K562 (cell line): ENCODE measurements at regions not wholly inside any gene's neighbourhood (a gene's known extent, or its start where the extent isn't known, plus 50 kb on each side); places are given as distances from the start of the nearest gene placed in this dataset.

Source experiments
- ATAC-seq: fragments of 200-7000 bp; cut with Tn5 transposase; 3 replicates; pipeline ENCODE4 v1.9.1; 2020; ENCODE audit warnings: moderate library complexity
- BruUV-seq: library from RNA; stranded (reverse); fragments of 400-500 nt; replicated peaks from 2 replicates; lab custom pipeline; 2021; lab: Mats Ljungman, UMichigan
- CTCF ChIA-PET: fragments of 300-600 bp; formaldehyde crosslinking; extraction: SDS; loops from one replicate; lab custom pipeline; 2021; ENCODE audit warnings: low intra/inter-chr PET ratio; lab: Yijun Ruan, JAX
- POLR2A ChIA-PET: fragments of 300-600, 350-650 bp; sonication (Branson Sonifier 250); formaldehyde crosslinking; extraction: SDS; loops from one replicate; lab custom pipeline; 2021; ENCODE audit warnings: antibody characterized with exemption, inconsistent platforms; lab: Yijun Ruan, JAX
- DNase-seq, 4 experiments: peaks; one replicate each; pipeline versions ENCODE4 v3.0.0 to v3.0.0-alpha.2; 2011 to 2018; ENCODE audit warnings: low spot score in 3 of 4, mixed read lengths in 3 of 4; ENCODE audit errors: extremely low read depth in 1 of 4
- FAIRE-seq: peaks from 2 replicates; lab custom pipeline; 2011; peaks lifted over from hg19 to GRCh38; lab: Jason Lieb, UNC
- H2AFZ ChIP-seq: 2 replicates; pipeline ENCODE4 v1.6.0; 2011; ENCODE audit warnings: low read depth, low read length, control low read depth, inconsistent platforms
- H3K27ac ChIP-seq: fragments of 200-600 bp; 3 replicates; pipeline ENCODE4 v1.8.0; 2011; ENCODE audit warnings: low read depth, mild to moderate bottlenecking, control low read depth, inconsistent platforms, low read length, moderate library complexity, mixed read lengths; ENCODE audit errors: extremely low read depth
- H3K27me3 ChIP-seq, 2 experiments: fragments of 300-600 bp in 1 of 2; 2 replicates in 1 of 2; 3 replicates in 1 of 2; pipeline versions ENCODE4 v1.6.0 to v1.8.0; 2011; ENCODE audit warnings: inconsistent platforms in 2 of 2, low read length in 2 of 2, mild to moderate bottlenecking in 1 of 2, mixed read lengths in 1 of 2, moderate library complexity in 1 of 2; ENCODE audit not compliant: control insufficient read depth in 2 of 2, insufficient read depth in 2 of 2
- H3K36me3 ChIP-seq: fragments of 300-600 bp; 3 replicates; pipeline ENCODE4 v1.8.0; 2011; ENCODE audit warnings: mild to moderate bottlenecking, low read length, inconsistent platforms; ENCODE audit not compliant: control insufficient read depth, insufficient read depth
- H3K4me1 ChIP-seq, 2 experiments: fragments of 200-600 bp in 1 of 2; replicated peaks in 1 of 2; 2 replicates in 1 of 2; 3 replicates in 1 of 2; pipeline versions ENCODE4 v1.5.1 to v1.8.0; 2011; ENCODE audit warnings: inconsistent platforms in 2 of 2, low read length in 2 of 2, mild to moderate bottlenecking in 1 of 2, mixed read lengths in 1 of 2, moderate library complexity in 1 of 2; ENCODE audit not compliant: control insufficient read depth in 2 of 2, insufficient read depth in 2 of 2
- H3K4me2 ChIP-seq: 2 replicates; pipeline ENCODE4 v1.6.1; 2011; ENCODE audit warnings: low read length, control low read depth, inconsistent platforms, mixed read lengths; ENCODE audit not compliant: insufficient read depth
- H3K4me3 ChIP-seq: fragments of 200-600 bp; sonication (generic), shearing (Covaris generic); 2 replicates; pipeline ENCODE4 v1.5.1; 2016; ENCODE audit warnings: control low read depth, inconsistent platforms
- H3K79me2 ChIP-seq: fragments of 200-600 bp; 3 replicates; pipeline ENCODE4 v1.8.0; 2011; ENCODE audit warnings: low read length, inconsistent platforms; ENCODE audit not compliant: control insufficient read depth, insufficient read depth
- H3K9ac ChIP-seq, 2 experiments: 2 replicates each; pipeline versions ENCODE4 v1.6.0 to v1.6.1; 2011; ENCODE audit warnings: low read depth in 2 of 2, low read length in 2 of 2, control low read depth in 1 of 2, inconsistent platforms in 1 of 2, mild to moderate bottlenecking in 1 of 2, mixed read lengths in 1 of 2; ENCODE audit not compliant: insufficient read depth in 1 of 2
- H3K9me1 ChIP-seq: one replicate; pipeline ENCODE4 v1.6.0; 2011; ENCODE audit warnings: inconsistent platforms, mild to moderate bottlenecking, low read length, moderate library complexity; ENCODE audit not compliant: control insufficient read depth, insufficient read depth
- H3K9me3 ChIP-seq: replicated peaks from 2 replicates; pipeline ENCODE4 v1.5.1; 2011; ENCODE audit warnings: low read depth, low read length, inconsistent platforms; ENCODE audit not compliant: control insufficient read depth, insufficient read depth
- H4K20me1 ChIP-seq: replicated peaks from 2 replicates; pipeline ENCODE4 v1.6.1; 2011; ENCODE audit warnings: low read length, inconsistent platforms, mixed read lengths; ENCODE audit not compliant: control insufficient read depth, insufficient read depth
- RBBP5 ChIP-seq: fragments of 200-600 bp; sonication (generic); IDR thresholded peaks from 2 replicates; pipeline ENCODE4 v1.6.1; 2012; ENCODE audit warnings: borderline replicate concordance, mild to moderate bottlenecking, low read length, control low read depth, inconsistent platforms; ENCODE audit not compliant: insufficient read depth, poor library complexity, severe bottlenecking
- SETDB1 ChIP-seq: IDR thresholded peaks from one replicate; pipeline ENCODE4 v1.6.1; 2012; ENCODE audit warnings: low read length, control low read depth, inconsistent platforms
- THRA ChIP-seq: fragments of 450-650 bp; IDR thresholded peaks from 2 replicates; pipeline ENCODE4 v1.6.1; 2017; ENCODE audit warnings: mild to moderate bottlenecking, moderate library complexity
- ZKSCAN1 ChIP-seq: fragments of 150-350 bp; IDR thresholded peaks from 2 replicates; pipeline ENCODE4 v1.6.1; 2016; ENCODE audit warnings: low read depth, low read length
- whole genome bisulfite sequencing: fragments of 100-300 bp; shearing (Covaris generic); methylation state at CpG from one replicate; pipeline ENCODE4 v1.1.6; 2016; ENCODE audit warnings: low coverage, mixed read lengths; ENCODE audit not compliant: insufficient coverage; ENCODE audit errors: missing lambda C conversion rate; 5-methylcytosine and 5-hydroxymethylcytosine counted together
- in situ Hi-C: fragments of 300-500 bp; cut with MboI; formaldehyde crosslinking; loops from 4 replicates; pipeline ENCODE4 v1.15.0; 2018; ENCODE audit warnings: inconsistent platforms, mixed read lengths
- intact Hi-C: fragments of 100-400 bp; cut with micrococcal nuclease; formaldehyde crosslinking; loops from 2 replicates; pipeline ENCODE4 v1.14.2; 2022

GRCh38 chr3:171971919-171972514, 67.4 kb upstream of the FNDC3B start:
- WGBS: 9% methylated on average over 1 of the region's 1 CpG
- Histone ChIP-seq H4K20me1 (no peaks in the 10 kb centered on the region), H3K4me1 (peaks cover 0 to 50% of the 10 kb centered on the region in 2 experiments; a peak in 3 of 5 replicates)

More at GRCh38 chr3:171971919-171972514, 67.4 kb upstream of the FNDC3B start:
- FAIRE-seq: no peak
- no peak for ATAC-seq
- POLR2A ChIA-PET: interaction anchor here (0.8 kb wide), 1 partner anchor 16 kb away, joined by 4 read pairs; no protein-coding TSS in a partner anchor
- Histone ChIP-seq H3K9me3 (no peaks in the 10 kb centered on the region), H3K27ac (no peak overlapping the region), H3K27me3 (no peaks in the 10 kb centered on the region), H3K79me2 (no peaks in the 10 kb centered on the region), H2AFZ (0 out of 2 replicates have a peak overlapping the region, but pooled peaks have one; percentile 37), H3K36me3 (no peaks in the 10 kb centered on the region), H3K9me1 (no peaks in the 10 kb centered on the region)
- intact Hi-C loops: no loop called here
- TF ChIP-seq ZKSCAN1: peak; percentile 95
- no peak for TF ChIP-seq THRA
- no peak for TF ChIP-seq RBBP5
- TF ChIP-seq SETDB1: no peak
- TF ChIP-seq, all 486 proteins: peak for 1
- no peak overlapping the region for H3K4me3 ChIP-seq
- no peak overlapping the region for H3K4me2 ChIP-seq
- in situ Hi-C loops: no loop called here
- H3K9ac ChIP-seq: no peak overlapping the region
- DNase-seq: no peak
- no TSS peak for BruUV-seq
- CTCF ChIA-PET: no interaction called here
